ENCODE measurements at regions not wholly inside any gene's neighbourhood (a gene's known extent, or its start where the extent isn't known, plus 50 kb on each side); places are given as distances from the start of the nearest gene placed in this dataset.

- TF ChIP-seq TRIM25 (IDR thresholded peaks at IDR 0.05; ENCODE audit: borderline replicate concordance) (no peak), ZNF436 (CRISPR knock-in tag; IDR thresholded peaks at IDR 0.05) (no peak), PML (IDR thresholded peaks at IDR 0.05; ENCODE audit: low read length) (no peak), MCM7 (IDR thresholded peaks at IDR 0.05) (no peak)
Observed at GRCh38 chrX:142884881-142885280, 140.8 kb upstream of the SPANXN4 start (continued).

GRCh38 chrX:142891046-142891445, 134.7 kb upstream of the SPANXN4 start:
- H3K36me3 ChIP-seq (ENCODE audit: control insufficient read depth, insufficient read depth, low read length): no peaks in the 10 kb centered on the region
- ChIA-PET CTCF (ENCODE audit: low intra/inter-chr PET ratio) (no interaction called here), POLR2A (no interaction called here)
- FAIRE-seq: no peak
- no peak for DNase-seq (ENCODE audit: extremely low read depth in 1 of 4, low spot score in 3 of 4)
- H3K4me1 ChIP-seq (replicated peaks in 1 of 2; ENCODE audit: control insufficient read depth in 2 of 2, insufficient read depth in 2 of 2, low read length in 2 of 2): no peaks in the 10 kb centered on the region
- H4K20me1 ChIP-seq (replicated peaks; ENCODE audit: control insufficient read depth, insufficient read depth, low read length): no peaks in the 10 kb centered on the region
- no peaks in the 10 kb centered on the region for H3K9me3 ChIP-seq (replicated peaks; ENCODE audit: control insufficient read depth, insufficient read depth, low read depth, low read length)
- TF ChIP-seq MCM2 (IDR thresholded peaks at IDR 0.05; ENCODE audit: low read depth) (no peak), ATF7 (IDR thresholded peaks at IDR 0.05) (no peak), CBX5 (IDR thresholded peaks at IDR 0.05; ENCODE audit: borderline replicate concordance, low read depth) (no peak), KLF13 (tag; IDR thresholded peaks at IDR 0.05; ENCODE audit: borderline replicate concordance, low read depth) (no peak), LARP7 (IDR thresholded peaks at IDR 0.05) (no peak), CREB3L1 (IDR thresholded peaks at IDR 0.05; ENCODE audit: borderline replicate concordance, low read depth) (no peak), MTA2 (IDR thresholded peaks at IDR 0.05; ENCODE audit: low read depth) (no peak)
- H3K27ac ChIP-seq (ENCODE audit: extremely low read depth, low read depth, low read length): no peak overlapping the region
- in situ Hi-C loops (cut with MboI): no loop called here
- H3K4me2 ChIP-seq (ENCODE audit: insufficient read depth, low read length): no peak overlapping the region
- H3K4me3 ChIP-seq: no peak overlapping the region
- intact Hi-C loops (cut with micrococcal nuclease): no loop called here
- WGBS (ENCODE audit: insufficient coverage, low coverage, missing lambda C conversion rate): 0% methylated on average over 6 of the region's 6 CpGs
- H3K27me3 ChIP-seq (ENCODE audit: control insufficient read depth in 2 of 2, insufficient read depth in 2 of 2, low read length in 2 of 2): no peaks in the 10 kb centered on the region
- BruUV-seq (replicated peaks): no TSS peak
- no peak overlapping the region for H2AFZ ChIP-seq (ENCODE audit: low read depth, low read length)
- no peaks in the 10 kb centered on the region for H3K79me2 ChIP-seq (ENCODE audit: control insufficient read depth, insufficient read depth, low read length)
- no peaks in the 10 kb centered on the region for H3K9me1 ChIP-seq (ENCODE audit: control insufficient read depth, insufficient read depth, low read length)
- no peak for ATAC-seq
- H3K9ac ChIP-seq (ENCODE audit: insufficient read depth in 1 of 2, low read depth in 2 of 2, low read length in 2 of 2): no peak overlapping the region

All from K562 (cell line).